Bronchial epithelial cell (primary cell): ENCODE measurements at regions not wholly inside any gene's neighbourhood (a gene's known extent, or its start where the extent isn't known, plus 50 kb on each side); places are given as distances from the start of the nearest gene placed in this dataset.

Experiments used
- DNase-seq: peaks from one replicate; pipeline ENCODE4 v3.0.0-alpha.2; 2010; ENCODE audit warnings: low read depth
- FAIRE-seq: peaks from 2 replicates; lab custom pipeline; 2011; peaks lifted over from hg19 to GRCh38; lab: Jason Lieb, UNC
- H3K27me3 ChIP-seq: 2 replicates; pipeline ENCODE4 v1.5.1; 2011; ENCODE audit warnings: low read length; ENCODE audit not compliant: control insufficient read depth, insufficient read depth
- H3K36me3 ChIP-seq: 2 replicates; pipeline ENCODE4 v1.5.1; 2011; ENCODE audit warnings: low read length; ENCODE audit not compliant: control insufficient read depth, insufficient read depth
- H3K4me3 ChIP-seq: 2 replicates; pipeline ENCODE4 v1.5.1; 2011; ENCODE audit warnings: mild to moderate bottlenecking, low read depth, low read length, control low read depth
- CTCF ChIP-seq: IDR thresholded peaks from 2 replicates; pipeline ENCODE4 v1.5.1; 2011; ENCODE audit warnings: mild to moderate bottlenecking, moderate library complexity, low read length, control low read depth, inconsistent platforms; ENCODE audit not compliant: insufficient read depth, severe bottlenecking

DNA sequence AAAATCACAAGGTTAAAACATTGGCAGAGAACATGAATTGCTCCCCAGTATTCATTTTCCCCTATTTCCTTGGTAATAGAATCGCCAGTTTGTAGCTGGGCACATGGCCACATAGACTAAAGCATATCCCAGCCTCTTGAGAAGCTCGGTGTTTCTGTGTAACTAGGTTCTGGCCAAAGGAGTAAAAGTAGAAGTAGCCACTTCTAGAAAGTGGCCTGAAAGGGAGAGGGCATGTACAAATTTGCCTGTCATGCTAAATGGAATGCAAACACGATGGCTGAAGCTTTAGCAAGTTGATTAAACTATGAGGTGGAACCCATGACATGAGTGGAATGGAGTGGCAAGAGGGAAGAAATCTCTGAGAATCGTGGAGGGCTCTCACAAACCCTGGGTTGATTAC lies 173.7 kb upstream of the EGLN3 start:
- DNase-seq (no peak), FAIRE-seq (no peak)
- no peaks in the 10 kb centered on the region for H3K27me3 ChIP-seq
- TF ChIP-seq CTCF: no peak
- no peak overlapping the region for H3K4me3 ChIP-seq
- no peaks in the 10 kb centered on the region for H3K36me3 ChIP-seq

GRCh38 chr14:34122650-34123049 lies 171.8 kb upstream of the EGLN3 start:
- no peaks in the 10 kb centered on the region for H3K36me3 ChIP-seq
- FAIRE-seq: no peak
- no peak for DNase-seq
- TF ChIP-seq CTCF: no peak
- no peak overlapping the region for H3K4me3 ChIP-seq
- H3K27me3 ChIP-seq: no peaks in the 10 kb centered on the region

DNA sequence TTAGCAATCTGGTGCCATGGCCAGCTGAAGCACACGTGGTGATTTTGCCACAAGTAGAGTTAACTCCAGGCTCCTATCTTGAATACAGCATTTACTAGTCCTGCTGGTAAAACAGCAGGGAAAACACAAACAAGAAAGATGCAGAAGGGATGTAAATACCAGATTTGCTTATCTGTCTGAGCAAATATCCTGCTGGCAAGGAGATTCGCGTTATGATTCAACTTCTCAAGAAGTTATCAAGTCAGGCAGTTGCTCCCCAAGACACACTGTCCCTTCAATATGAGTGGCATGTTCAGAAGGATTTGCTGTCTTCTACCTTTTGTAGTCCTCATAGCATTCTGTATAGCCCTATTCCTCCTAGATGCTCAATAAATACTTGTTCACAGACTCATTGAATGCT lies 171.2 kb upstream of the EGLN3 start:
- no peak for TF ChIP-seq CTCF
- Histone ChIP-seq H3K27me3 (no peaks in the 10 kb centered on the region), H3K36me3 (no peaks in the 10 kb centered on the region), H3K4me3 (no peak overlapping the region)
- FAIRE-seq (no peak), DNase-seq (no peak)

- H3K27me3 ChIP-seq: no peaks in the 10 kb centered on the region
- H3K4me3 ChIP-seq: no peak overlapping the region
- no peak for FAIRE-seq
- DNase-seq: no peak
- TF ChIP-seq CTCF: no peak
- no peaks in the 10 kb centered on the region for H3K36me3 ChIP-seq
Measured at GRCh38 chr14:34120185-34120977, 169.5 kb upstream of the EGLN3 start.

- Histone ChIP-seq H3K36me3 (no peaks in the 10 kb centered on the region), H3K27me3 (no peaks in the 10 kb centered on the region), H3K4me3 (no peak overlapping the region)
- DNase-seq: no peak
- no peak for FAIRE-seq
- TF ChIP-seq CTCF: no peak
Measured at GRCh38 chr14:34119107-34119858, 168.4 kb upstream of the EGLN3 start.
